NCI-H2227 treated with DMSO at 0.1 percent for 48 hours (cell line): ENCODE measurements at regions not wholly inside any gene's neighbourhood (a gene's known extent, or its start where the extent isn't known, plus 50 kb on each side); places are given as distances from the start of the nearest gene placed in this dataset.

ENCODE experiments used
- DNase-seq: peaks from one replicate; lab custom pipeline; 2025; lab: John Stamatoyannopoulos, UW

DNA sequence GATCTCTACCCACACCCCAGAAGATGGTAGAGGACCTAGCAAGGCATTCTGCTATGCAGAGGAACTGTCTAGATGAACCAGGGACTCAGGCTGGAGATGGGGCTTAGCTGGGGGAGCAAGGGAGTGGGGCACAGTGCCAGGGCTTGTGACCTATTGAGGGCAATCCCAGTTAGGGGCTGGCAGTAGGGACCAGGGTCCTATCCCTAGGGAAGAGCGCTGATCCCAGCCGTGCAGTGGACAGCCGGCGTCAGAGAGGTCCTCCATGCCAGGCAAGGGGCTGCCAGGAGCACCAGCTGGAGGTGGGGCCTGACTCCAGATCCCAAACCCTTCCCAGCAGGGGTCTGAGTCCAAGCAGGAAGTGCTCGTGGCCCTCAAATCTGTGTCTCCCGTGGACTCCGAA is 52.7 kb upstream of the NEURL1B start:
- no peak for DNase-seq

- DNase-seq, result no peak
Observed at GRCh38 chr5:172587061-172587405, 54.0 kb upstream of the NEURL1B start.

- no peak for DNase-seq
Observed at GRCh38 chr5:172586125-172587060, 54.7 kb upstream of the NEURL1B start.

- DNase-seq, result no peak
Observed at GRCh38 chr5:172585114-172585513, 55.9 kb upstream of the NEURL1B start.

GRCh38 chr5:172584638-172585037 is 56.4 kb upstream of the NEURL1B start:
- DNase-seq, result no peak

- DNase-seq, result no peak
Observed at GRCh38 chr5:172583931-172584511, 57.0 kb upstream of the NEURL1B start.

GRCh38 chr5:172582940-172583339 is 58.1 kb upstream of the NEURL1B start:
- no peak for DNase-seq

DNA sequence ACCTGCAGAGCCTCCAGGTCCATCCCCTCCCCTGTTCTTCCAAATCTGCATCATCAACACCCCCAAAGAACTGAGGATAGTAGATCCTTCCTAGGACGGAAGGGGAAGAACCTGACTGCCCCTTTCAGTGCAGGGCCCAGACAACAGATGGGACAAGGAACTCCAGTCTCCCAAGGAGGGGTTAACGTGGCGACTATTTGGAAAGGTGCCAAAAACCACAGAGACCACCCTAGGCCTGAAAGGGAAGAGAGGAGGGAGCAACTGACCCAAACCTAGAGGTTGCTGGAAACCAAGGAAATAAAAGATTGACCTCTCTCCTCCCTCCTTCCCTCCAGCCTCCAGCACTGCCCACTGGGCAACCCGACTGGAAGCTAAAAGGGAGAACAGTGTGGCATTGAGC is 59.7 kb upstream of the NEURL1B start:
- DNase-seq, result no peak

GRCh38 chr5:172579403-172579990 is 61.6 kb upstream of the NEURL1B start:
- no peak for DNase-seq

- no peak for DNase-seq
Observed at GRCh38 chr5:172577267-172577909, 63.7 kb upstream of the NEURL1B start.

DNA sequence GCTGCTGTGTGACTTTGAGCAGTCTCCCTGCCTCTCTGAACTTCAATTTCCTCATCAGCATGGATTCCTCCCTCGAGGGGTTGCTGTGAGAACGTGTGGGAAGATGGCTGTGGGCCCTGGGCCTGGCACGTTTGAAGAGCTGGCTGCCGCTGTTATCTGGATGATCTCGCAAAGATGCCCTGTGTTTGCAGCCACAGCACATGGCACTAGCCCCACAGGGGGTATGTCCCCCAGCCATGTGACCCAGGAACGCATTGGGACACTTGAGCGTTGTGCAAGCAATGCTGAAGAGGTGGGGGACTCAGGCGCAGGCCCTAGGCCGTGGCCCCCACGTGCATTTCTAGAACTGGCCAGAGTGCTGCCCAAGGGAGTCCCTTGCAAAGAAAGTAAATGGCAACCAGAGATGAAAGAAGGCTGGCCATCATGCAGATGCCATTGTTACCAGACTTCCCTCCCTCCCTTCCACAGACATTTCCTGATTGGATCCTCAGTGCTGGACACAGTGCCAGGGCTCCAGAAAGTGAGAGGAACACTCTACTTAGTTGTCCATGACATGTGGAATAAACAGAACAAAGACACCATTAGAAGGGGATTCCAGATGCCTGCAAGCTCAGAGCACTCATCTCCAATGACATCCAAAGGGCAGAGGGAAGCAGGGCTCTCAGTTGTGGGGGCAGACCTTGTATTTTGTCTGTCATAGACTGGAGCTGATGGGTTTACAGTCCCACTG is 65.1 kb upstream of the NEURL1B start:
- DNase-seq, result no peak

DNA sequence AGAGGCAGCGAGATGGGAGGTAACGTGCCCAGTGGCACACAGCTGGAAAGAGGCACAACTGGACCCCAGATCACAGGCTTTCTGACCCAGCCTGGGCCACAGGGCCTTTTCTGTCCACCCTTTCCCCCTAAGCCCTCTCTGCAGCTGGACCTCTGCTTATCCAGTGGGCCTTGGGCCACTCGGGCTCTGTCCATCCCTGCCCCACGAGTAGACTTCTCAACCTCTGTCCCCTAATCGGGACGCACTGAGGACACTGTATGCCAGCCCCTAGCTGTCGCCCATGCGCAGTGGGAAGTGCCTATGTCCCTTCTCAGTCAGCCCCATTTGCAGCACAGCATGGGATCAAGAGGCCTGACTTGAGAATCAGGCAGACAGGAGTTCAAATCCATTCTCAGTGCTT is 65.6 kb upstream of the NEURL1B start:
- no peak for DNase-seq

GRCh38 chr5:172574871-172575223 is 66.2 kb upstream of the NEURL1B start:
- no peak for DNase-seq

DNA sequence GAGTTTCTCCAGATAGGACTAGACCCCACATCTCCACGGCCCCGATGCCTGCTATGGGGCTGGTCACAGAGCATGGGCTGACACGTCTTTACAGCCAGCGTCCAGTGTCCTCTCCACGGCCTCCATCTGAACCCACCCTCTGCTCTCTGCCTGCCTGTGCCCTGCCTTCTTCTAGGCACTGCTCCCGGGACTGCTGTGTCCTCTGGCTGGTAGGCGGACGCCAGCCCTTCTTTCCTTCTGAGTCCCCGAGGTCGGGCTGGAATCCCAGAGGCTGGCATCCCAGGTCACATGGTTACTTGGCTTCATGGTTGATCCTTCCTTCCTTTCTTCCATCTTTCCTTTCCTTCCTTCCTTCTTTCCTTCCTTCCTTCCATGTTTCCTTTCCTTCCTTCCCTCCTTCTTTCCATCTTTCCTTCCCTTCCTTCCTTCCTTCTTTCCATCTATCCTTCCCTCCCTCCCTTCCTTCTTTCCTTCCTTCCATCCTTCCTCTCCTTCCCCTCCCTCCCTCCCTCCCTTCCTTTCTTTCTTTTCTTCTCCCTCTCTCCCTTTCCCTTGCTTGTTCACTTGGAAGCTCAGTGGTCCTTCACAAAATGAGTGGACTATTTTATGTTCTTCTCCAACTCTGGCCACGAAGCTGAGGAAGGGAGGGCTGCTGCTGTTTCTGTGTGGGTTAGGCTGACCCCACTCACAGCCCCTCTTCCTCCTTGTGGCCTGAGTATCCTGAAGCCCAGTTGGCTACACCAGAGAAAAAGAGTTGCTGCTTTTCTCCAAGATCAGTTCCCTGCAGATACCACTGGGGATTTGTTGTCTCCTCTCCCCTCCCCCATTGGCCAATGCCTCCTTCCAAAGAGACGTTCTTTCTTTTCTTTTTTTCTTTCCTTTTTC is 66.8 kb upstream of the NEURL1B start:
- no peak for DNase-seq

DNA sequence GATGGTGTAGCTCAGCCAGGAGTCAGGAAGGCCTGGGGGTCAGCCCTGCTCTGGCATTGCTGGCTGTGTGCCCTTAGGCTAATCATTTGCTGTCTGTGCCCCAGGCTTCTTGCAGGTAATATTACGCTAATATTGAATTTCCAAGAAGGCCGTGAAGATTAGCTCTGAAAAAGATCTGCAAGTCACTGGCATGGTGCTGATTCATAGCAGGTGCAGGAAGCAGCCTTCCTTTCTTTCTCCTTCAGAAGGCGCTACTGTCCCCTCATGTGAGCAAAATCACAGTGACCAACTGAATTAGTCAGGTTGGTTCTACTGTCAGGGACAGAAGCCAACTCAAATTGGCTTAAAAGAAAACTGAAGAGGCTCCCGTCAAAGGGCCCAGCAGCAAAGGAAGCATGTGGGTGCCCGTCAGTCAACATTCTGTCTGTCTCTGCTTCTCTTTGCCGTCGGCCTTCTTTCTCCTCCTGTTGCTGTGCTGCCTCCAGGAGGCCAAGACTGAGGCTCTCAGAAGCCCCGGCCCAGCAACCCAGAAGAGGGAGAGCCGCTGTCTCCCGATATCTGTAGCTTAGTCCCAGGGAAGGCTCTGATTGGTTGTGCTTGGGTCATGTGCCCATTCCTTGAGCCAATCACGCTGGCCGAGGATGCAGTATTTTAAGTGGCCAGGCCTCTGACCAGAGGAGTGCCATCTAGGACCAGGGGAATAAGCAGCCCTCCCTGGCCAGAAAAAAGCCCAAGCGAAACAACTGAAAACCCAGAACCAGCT is 67.8 kb upstream of the NEURL1B start:
- no peak for DNase-seq

DNA sequence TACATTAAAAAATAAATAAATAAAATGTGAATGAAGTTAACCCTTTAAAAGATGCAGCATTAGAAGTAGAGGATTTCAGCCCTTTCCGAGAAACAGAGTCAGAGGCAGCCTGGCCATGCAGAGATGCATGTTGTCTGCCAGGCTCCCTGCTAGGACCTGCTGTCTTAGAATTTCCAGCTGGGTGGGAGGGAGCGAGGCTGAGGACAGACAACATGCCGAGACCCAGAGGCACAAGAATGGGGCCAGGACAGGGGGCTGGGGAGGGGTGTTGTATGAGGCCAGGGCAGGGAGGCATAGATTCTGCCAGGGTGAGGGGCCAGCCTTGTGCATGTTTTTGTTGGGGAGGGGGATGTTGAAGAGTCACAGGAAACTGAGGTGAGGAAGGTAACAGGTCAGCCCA is 68.6 kb upstream of the NEURL1B start:
- DNase-seq, result no peak

DNA sequence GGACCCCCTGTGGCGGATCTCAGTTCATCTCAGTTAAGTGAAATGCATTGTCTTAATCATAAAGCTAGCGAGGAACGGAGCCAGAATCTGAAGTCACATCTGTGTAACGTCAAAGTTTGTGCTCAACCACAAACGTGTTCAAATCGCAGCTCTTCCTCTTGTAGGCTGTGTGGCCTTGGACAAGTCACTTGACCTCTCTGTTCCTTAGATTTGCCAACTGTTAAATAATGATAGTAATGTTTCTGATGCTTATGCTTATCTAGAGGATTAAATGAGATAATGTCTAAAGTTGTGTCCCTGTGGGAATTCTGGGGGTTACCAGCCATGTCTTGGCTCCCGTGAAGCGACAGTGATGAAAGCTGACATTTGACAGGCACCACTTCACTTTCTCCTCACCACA is 69.2 kb upstream of the NEURL1B start:
- DNase-seq, result no peak

DNA sequence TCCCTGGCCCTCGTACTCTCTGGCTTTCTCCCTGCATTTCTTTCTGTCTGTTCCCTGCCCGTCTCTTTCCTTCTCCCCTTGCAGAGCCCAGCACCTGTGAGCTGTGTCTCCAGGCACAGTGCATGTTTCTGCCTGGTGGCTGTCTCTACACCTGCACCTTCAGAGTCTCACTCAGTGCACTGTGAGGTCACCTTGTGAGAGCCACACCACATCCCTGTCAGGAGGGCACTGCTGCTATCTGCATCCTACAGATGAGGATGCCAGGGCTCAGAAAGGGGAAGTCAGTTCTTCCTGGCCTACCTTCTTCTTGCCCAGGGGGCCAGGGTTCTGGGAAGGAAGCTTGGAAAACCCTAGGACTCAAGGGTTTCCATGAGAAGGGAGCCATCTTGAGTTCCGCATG is 69.7 kb upstream of the NEURL1B start:
- no peak for DNase-seq

DNA sequence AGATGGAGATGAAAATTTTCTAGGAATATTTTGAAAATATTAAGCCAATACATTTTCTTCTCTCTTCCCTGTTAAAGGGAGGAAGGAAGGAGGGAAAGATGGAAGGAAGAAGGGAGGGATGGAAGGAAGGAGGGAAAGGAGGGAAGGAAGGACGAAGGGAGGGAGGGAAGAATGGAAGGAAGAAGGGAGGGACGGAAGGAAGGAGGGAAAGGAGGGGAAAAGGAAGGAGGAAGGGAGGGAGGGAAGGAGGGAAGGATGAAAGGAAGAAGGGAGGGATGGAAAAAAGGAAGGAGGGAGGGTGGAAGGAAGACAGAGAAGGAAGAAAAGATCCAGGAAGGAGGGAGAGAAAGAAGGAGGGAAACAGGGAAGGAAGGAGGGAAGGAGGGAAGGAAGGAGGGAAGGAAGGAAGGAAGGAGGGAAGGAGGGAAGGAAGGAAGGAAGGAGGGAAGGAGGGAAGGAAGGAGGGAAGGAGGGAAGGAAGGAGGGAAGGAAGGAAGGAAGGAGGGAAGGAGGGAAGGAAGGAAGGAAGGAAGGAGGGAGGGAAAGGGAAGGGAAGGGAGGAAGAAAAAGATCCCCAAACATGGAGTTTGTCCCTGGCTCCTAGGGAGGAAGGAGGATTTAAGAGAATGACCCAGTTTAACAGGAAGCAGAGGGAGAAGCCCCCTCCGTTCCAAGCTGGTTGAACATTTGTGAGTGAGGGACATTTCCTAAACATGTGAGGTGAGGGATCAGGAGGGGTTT is 70.3 kb upstream of the NEURL1B start:
- no peak for DNase-seq
